ENCODE measurements at regions not wholly inside any gene's neighbourhood (a gene's known extent, or its start where the extent isn't known, plus 50 kb on each side); places are given as distances from the start of the nearest gene placed in this dataset.

- TF ChIP-seq EZH2 (IDR thresholded peaks at IDR 0.05; ENCODE audit: borderline replicate concordance, low read length): no peak
- TF ChIP-seq, protein P1, sequence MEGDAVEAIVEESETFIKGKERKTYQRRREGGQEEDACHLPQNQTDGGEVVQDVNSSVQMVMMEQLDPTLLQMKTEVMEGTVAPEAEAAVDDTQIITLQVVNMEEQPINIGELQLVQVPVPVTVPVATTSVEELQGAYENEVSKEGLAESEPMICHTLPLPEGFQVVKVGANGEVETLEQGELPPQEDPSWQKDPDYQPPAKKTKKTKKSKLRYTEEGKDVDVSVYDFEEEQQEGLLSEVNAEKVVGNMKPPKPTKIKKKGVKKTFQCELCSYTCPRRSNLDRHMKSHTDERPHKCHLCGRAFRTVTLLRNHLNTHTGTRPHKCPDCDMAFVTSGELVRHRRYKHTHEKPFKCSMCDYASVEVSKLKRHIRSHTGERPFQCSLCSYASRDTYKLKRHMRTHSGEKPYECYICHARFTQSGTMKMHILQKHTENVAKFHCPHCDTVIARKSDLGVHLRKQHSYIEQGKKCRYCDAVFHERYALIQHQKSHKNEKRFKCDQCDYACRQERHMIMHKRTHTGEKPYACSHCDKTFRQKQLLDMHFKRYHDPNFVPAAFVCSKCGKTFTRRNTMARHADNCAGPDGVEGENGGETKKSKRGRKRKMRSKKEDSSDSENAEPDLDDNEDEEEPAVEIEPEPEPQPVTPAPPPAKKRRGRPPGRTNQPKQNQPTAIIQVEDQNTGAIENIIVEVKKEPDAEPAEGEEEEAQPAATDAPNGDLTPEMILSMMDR (conservative IDR thresholded peaks at IDR 0.05 in 1 of 2, IDR thresholded peaks at IDR 0.05 in 1 of 2; ENCODE audit: extremely low read depth in 1 of 2, insufficient read depth in 1 of 2, low read depth in 1 of 2, low read length in 2 of 2): no peak
Measured at GRCh38 chrX:121191779-121192178, 144.4 kb downstream of the GLUD2 start.

All from mammary epithelial cell (primary cell).